ENCODE measurements at regions not wholly inside any gene's neighbourhood (a gene's known extent, or its start where the extent isn't known, plus 50 kb on each side); places are given as distances from the start of the nearest gene placed in this dataset.

DNA sequence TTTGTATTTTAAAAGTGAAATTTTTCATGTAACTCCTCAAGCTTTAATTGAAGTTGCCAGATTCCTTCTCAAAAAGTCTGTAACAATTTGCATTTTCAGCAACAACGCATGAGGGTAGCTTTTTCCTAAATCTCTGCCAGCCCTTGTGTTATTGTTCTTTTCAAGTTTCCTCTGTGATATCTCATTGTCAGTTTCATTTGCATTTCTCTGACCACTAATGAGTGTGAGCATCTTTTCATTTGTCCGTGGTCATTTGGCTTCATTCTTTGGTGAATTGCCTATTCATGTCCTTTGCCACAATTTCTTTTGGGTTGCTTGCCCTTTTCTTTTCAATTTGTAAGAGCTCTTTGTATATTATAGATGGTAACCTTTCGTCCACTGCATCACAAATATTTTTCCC, 68.0 kb upstream of the NKD1 start:
- no CpG with 5 or more reads among the region's 3 CpGs for whole genome bisulfite sequencing (ENCODE audit: insufficient coverage)
- Histone ChIP-seq H3K9me3 (ENCODE audit: control extremely low read depth in 1 of 3, control insufficient read depth in 2 of 3, insufficient read depth in 1 of 3, low read length in 2 of 3) (peaks cover 0 to 8% (median 7%) of the 10 kb centered on the region in 3 donors), H2AFZ (ENCODE audit: insufficient read depth, low read depth, low read length, poor library complexity, severe bottlenecking) (no peak overlapping the region), H3K4me3 (ENCODE audit: control extremely low read depth in 1 of 5, extremely low read depth in 1 of 5, insufficient read depth in 1 of 5, low read depth in 2 of 5, low read length in 4 of 5) (no peak overlapping the region), H3K79me2 (ENCODE audit: control insufficient read depth, insufficient read depth, low read length) (no peaks in the 10 kb centered on the region), H3K4me2 (replicated peaks; ENCODE audit: low read depth, low read length, poor library complexity, severe bottlenecking) (no peak overlapping the region), H3K9ac (ENCODE audit: low read length) (no peak overlapping the region), H4K20me1 (ENCODE audit: control insufficient read depth, insufficient read depth, low read length, poor library complexity, severe bottlenecking) (no peaks in the 10 kb centered on the region), H3K27ac (ENCODE audit: low read length in 2 of 2) (no peak overlapping the region), H3K36me3 (replicated peaks in 1 of 2; ENCODE audit: control extremely low read depth in 1 of 2, control insufficient read depth in 1 of 2, extremely low read depth in 1 of 2, insufficient read depth in 2 of 2, low read length in 1 of 2) (no peaks in the 10 kb centered on the region), H3K27me3 (replicated peaks in 1 of 4; ENCODE audit: control extremely low read depth in 1 of 4, control insufficient read depth in 3 of 4, insufficient read depth in 4 of 4, low read length in 3 of 4) (peaks cover 0 to 14% (median 3%) of the 10 kb centered on the region in 4 experiments), H3K4me1 (ENCODE audit: control insufficient read depth in 2 of 2, insufficient read depth in 2 of 2, low read length in 2 of 2) (no peaks in the 10 kb centered on the region)
- ChIA-PET CTCF (interaction anchor here (0.7 kb wide), 1 partner anchor 140 kb away, joined by 3 read pairs; no protein-coding TSS in a partner anchor), POLR2A (no interaction called here)
- Mint-ChIP-seq H3K4me1 (no peaks in the 10 kb centered on the region), H3K4me3 (no peak overlapping the region), H3K9me3 (ENCODE audit: insufficient read depth) (peaks cover 5% of the 10 kb centered on the region), H3K27me3 (peaks cover 28% of the 10 kb centered on the region), H3K27ac (no peak overlapping the region)
- no peak for ATAC-seq (ENCODE audit: low read depth)
- no peak for DNase-seq
- intact Hi-C loops (cut with micrococcal nuclease): no loop called here
- TF ChIP-seq, protein P1, sequence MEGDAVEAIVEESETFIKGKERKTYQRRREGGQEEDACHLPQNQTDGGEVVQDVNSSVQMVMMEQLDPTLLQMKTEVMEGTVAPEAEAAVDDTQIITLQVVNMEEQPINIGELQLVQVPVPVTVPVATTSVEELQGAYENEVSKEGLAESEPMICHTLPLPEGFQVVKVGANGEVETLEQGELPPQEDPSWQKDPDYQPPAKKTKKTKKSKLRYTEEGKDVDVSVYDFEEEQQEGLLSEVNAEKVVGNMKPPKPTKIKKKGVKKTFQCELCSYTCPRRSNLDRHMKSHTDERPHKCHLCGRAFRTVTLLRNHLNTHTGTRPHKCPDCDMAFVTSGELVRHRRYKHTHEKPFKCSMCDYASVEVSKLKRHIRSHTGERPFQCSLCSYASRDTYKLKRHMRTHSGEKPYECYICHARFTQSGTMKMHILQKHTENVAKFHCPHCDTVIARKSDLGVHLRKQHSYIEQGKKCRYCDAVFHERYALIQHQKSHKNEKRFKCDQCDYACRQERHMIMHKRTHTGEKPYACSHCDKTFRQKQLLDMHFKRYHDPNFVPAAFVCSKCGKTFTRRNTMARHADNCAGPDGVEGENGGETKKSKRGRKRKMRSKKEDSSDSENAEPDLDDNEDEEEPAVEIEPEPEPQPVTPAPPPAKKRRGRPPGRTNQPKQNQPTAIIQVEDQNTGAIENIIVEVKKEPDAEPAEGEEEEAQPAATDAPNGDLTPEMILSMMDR (IDR thresholded peaks at IDR 0.05): no peak
- TF ChIP-seq EZH2 (IDR thresholded peaks at IDR 0.05; ENCODE audit: borderline replicate concordance, insufficient read depth, low read depth, low read length, poor library complexity, severe bottlenecking): no peak

DNA sequence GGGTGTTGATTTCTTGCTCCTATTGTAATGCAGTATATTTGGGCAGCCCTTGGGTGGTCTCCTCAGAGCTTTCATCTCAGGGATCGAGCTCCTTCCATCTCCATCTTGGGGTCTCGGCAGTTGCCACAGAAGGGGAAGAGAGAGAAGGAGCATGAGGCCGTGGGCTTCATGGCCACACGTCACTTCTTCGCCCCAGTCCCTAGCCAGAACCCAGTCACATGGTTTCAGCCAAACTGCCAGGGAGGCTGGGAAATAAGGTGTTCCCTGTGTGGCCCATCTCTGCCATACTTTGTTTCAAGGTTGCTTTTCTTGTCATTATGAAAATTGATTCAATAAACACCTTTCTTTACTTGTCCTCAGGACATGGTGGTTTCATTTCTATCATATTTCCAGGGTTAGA, 68.4 kb upstream of the NKD1 start:
- Mint-ChIP-seq H3K27me3 (peaks cover 26% of the 10 kb centered on the region), H3K4me1 (no peaks in the 10 kb centered on the region), H3K27ac (no peak overlapping the region), H3K9me3 (ENCODE audit: insufficient read depth) (peaks cover 5% of the 10 kb centered on the region), H3K4me3 (no peak overlapping the region)
- H3K36me3 ChIP-seq (replicated peaks in 1 of 2; ENCODE audit: control extremely low read depth in 1 of 2, control insufficient read depth in 1 of 2, extremely low read depth in 1 of 2, insufficient read depth in 2 of 2, low read length in 1 of 2): no peaks in the 10 kb centered on the region
- DNase-seq: no peak
- H3K9ac ChIP-seq (ENCODE audit: low read length): no peak overlapping the region
- POLR2A ChIA-PET: no interaction called here
- CTCF ChIA-PET: interaction anchor here (0.7 kb wide), 1 partner anchor 140 kb away, joined by 3 read pairs; no protein-coding TSS in a partner anchor
- H3K4me3 ChIP-seq (ENCODE audit: control extremely low read depth in 1 of 5, extremely low read depth in 1 of 5, insufficient read depth in 1 of 5, low read depth in 2 of 5, low read length in 4 of 5): no peak overlapping the region
- H2AFZ ChIP-seq (ENCODE audit: insufficient read depth, low read depth, low read length, poor library complexity, severe bottlenecking): no peak overlapping the region
- H3K27ac ChIP-seq (ENCODE audit: low read length in 2 of 2): no peak overlapping the region
- intact Hi-C loops (cut with micrococcal nuclease): no loop called here
- H3K4me1 ChIP-seq (ENCODE audit: control insufficient read depth in 2 of 2, insufficient read depth in 2 of 2, low read length in 2 of 2): no peaks in the 10 kb centered on the region
- WGBS (ENCODE audit: insufficient coverage): 92% methylated on average over 5 of the region's 5 CpGs
- peaks cover 0 to 14% (median 3%) of the 10 kb centered on the region in 4 experiments for H3K27me3 ChIP-seq (replicated peaks in 1 of 4; ENCODE audit: control extremely low read depth in 1 of 4, control insufficient read depth in 3 of 4, insufficient read depth in 4 of 4, low read length in 3 of 4)
- H3K79me2 ChIP-seq (ENCODE audit: control insufficient read depth, insufficient read depth, low read length): no peaks in the 10 kb centered on the region
- H3K9me3 ChIP-seq (ENCODE audit: control extremely low read depth in 1 of 3, control insufficient read depth in 2 of 3, insufficient read depth in 1 of 3, low read length in 2 of 3): peaks cover 0 to 8% (median 3%) of the 10 kb centered on the region in 3 donors
- TF ChIP-seq, protein P1 (IDR thresholded peaks at IDR 0.05): no peak
- no peak for TF ChIP-seq EZH2 (IDR thresholded peaks at IDR 0.05; ENCODE audit: borderline replicate concordance, insufficient read depth, low read depth, low read length, poor library complexity, severe bottlenecking)
- H3K4me2 ChIP-seq (replicated peaks; ENCODE audit: low read depth, low read length, poor library complexity, severe bottlenecking): no peak overlapping the region
- no peak for ATAC-seq (ENCODE audit: low read depth)
- no peaks in the 10 kb centered on the region for H4K20me1 ChIP-seq (ENCODE audit: control insufficient read depth, insufficient read depth, low read length, poor library complexity, severe bottlenecking)
